Esophagus muscularis mucosa (tissue), 4 donors: ENCODE measurements at regions not wholly inside any gene's neighbourhood (a gene's known extent, or its start where the extent isn't known, plus 50 kb on each side); places are given as distances from the start of the nearest gene placed in this dataset.

ENCODE experiments used
- CTCF ChIP-seq, 3 experiments: fragments of 200-600 bp in 2 of 3; fragments of 450-650 bp in 1 of 3; sonication (generic) in 2 of 3; IDR thresholded peaks; one replicate each; pipeline ENCODE4 v1.5.1; 2017 to 2019; ENCODE audit warnings: antibody characterized with exemption in 3 of 3, mild to moderate bottlenecking in 2 of 3, moderate library complexity in 1 of 3
- EP300 ChIP-seq: sonication (generic); formaldehyde crosslinking; IDR thresholded peaks from one replicate; pipeline ENCODE4 v1.6.1; 2017; ENCODE audit warnings: antibody characterized with exemption
- POLR2A ChIP-seq: fragments of 450-650 bp; IDR thresholded peaks from one replicate; pipeline ENCODE4 v1.6.1; 2017; ENCODE audit warnings: antibody characterized with exemption, moderate library complexity, mild to moderate bottlenecking, low read depth
- POLR2AphosphoS5 ChIP-seq, 2 donors: sonication (generic); formaldehyde crosslinking; IDR thresholded peaks; one replicate each; pipeline ENCODE4 v1.6.1; 2017; ENCODE audit warnings: antibody characterized with exemption in 2 of 2

- TF ChIP-seq POLR2AphosphoS5 (IDR thresholded peaks at IDR 0.05) (no peak), CTCF (IDR thresholded peaks at IDR 0.05) (no peak), POLR2A (no peak), EP300 (no peak)
Measured at GRCh38 chr2:188117706-188118105, 174.0 kb upstream of the GULP1 start.
